H7 (cell line): ENCODE measurements at regions not wholly inside any gene's neighbourhood (a gene's known extent, or its start where the extent isn't known, plus 50 kb on each side); places are given as distances from the start of the nearest gene placed in this dataset.

ENCODE experiments used
- DNase-seq: peaks from one replicate; pipeline ENCODE4 v3.0.0; 2012
- H3K27me3 ChIP-seq: 2 replicates; pipeline ENCODE4 v1.6.0; 2011; ENCODE audit warnings: mild to moderate bottlenecking, low read length; ENCODE audit not compliant: control insufficient read depth, insufficient read depth
- H3K36me3 ChIP-seq: replicated peaks from 2 replicates; pipeline ENCODE4 v1.5.1; 2011; ENCODE audit warnings: low read length; ENCODE audit not compliant: control insufficient read depth, insufficient read depth
- H3K4me3 ChIP-seq: 2 replicates; pipeline ENCODE4 v1.5.1; 2011; ENCODE audit warnings: low read depth, mild to moderate bottlenecking, control low read depth, low read length, moderate library complexity; ENCODE audit not compliant: insufficient read depth

- Histone ChIP-seq H3K36me3 (no peaks in the 10 kb centered on the region), H3K4me3 (no peak overlapping the region), H3K27me3 (no peaks in the 10 kb centered on the region)
- no peak for DNase-seq
Observed at GRCh38 chr2:215849771-215850170, 163.6 kb downstream of the MREG start.

- DNase-seq: no peak
Observed at GRCh38 chr2:215848698-215849097, 164.7 kb downstream of the MREG start.

GRCh38 chr2:215848146-215848545 lies 165.2 kb downstream of the MREG start:
- Histone ChIP-seq H3K36me3 (no peaks in the 10 kb centered on the region), H3K27me3 (no peaks in the 10 kb centered on the region), H3K4me3 (no peak overlapping the region)
- DNase-seq: no peak

More at GRCh38 chr2:215848698-215849097, 164.7 kb downstream of the MREG start:
- Histone ChIP-seq H3K4me3 (no peak overlapping the region), H3K27me3 (no peaks in the 10 kb centered on the region), H3K36me3 (no peaks in the 10 kb centered on the region)

- no peaks in the 10 kb centered on the region for H3K36me3 ChIP-seq
- DNase-seq: no peak
- H3K27me3 ChIP-seq: no peaks in the 10 kb centered on the region
- no peak overlapping the region for H3K4me3 ChIP-seq
Observed at GRCh38 chr2:215847718-215848117, 165.6 kb downstream of the MREG start.

GRCh38 chr2:215847056-215847455 lies 166.3 kb downstream of the MREG start:
- H3K4me3 ChIP-seq: no peak overlapping the region
- no peak for DNase-seq
- H3K36me3 ChIP-seq: no peaks in the 10 kb centered on the region
- no peaks in the 10 kb centered on the region for H3K27me3 ChIP-seq

GRCh38 chr2:215845839-215846586 lies 167.3 kb downstream of the MREG start:
- no peaks in the 10 kb centered on the region for H3K27me3 ChIP-seq
- no peak overlapping the region for H3K4me3 ChIP-seq
- H3K36me3 ChIP-seq: no peaks in the 10 kb centered on the region
- no peak for DNase-seq

GRCh38 chr2:215843579-215843978 lies 169.8 kb downstream of the MREG start:
- Histone ChIP-seq H3K36me3 (no peaks in the 10 kb centered on the region), H3K27me3 (no peaks in the 10 kb centered on the region), H3K4me3 (no peak overlapping the region)
- DNase-seq: no peak

- Histone ChIP-seq H3K27me3 (no peaks in the 10 kb centered on the region), H3K4me3 (no peak overlapping the region), H3K36me3 (no peaks in the 10 kb centered on the region)
- no peak for DNase-seq
Observed at GRCh38 chr2:215841175-215841816, 172.1 kb downstream of the MREG start.

GRCh38 chr2:215839816-215840215 lies 173.5 kb downstream of the MREG start:
- DNase-seq: peak; percentile 45

GRCh38 chr2:215839309-215839708 lies 174.0 kb downstream of the MREG start:
- Histone ChIP-seq H3K27me3 (no peaks in the 10 kb centered on the region), H3K36me3 (no peaks in the 10 kb centered on the region)
- DNase-seq: no peak

More at GRCh38 chr2:215839816-215840215, 173.5 kb downstream of the MREG start:
- Histone ChIP-seq H3K4me3 (no peak overlapping the region), H3K36me3 (no peaks in the 10 kb centered on the region), H3K27me3 (no peaks in the 10 kb centered on the region)

GRCh38 chr2:215836881-215837280 lies 176.5 kb downstream of the MREG start:
- Histone ChIP-seq H3K36me3 (no peaks in the 10 kb centered on the region), H3K27me3 (no peaks in the 10 kb centered on the region), H3K4me3 (no peak overlapping the region)
- no peak for DNase-seq

More at GRCh38 chr2:215839309-215839708, 174.0 kb downstream of the MREG start:
- H3K4me3 ChIP-seq: no peak overlapping the region

- no peaks in the 10 kb centered on the region for H3K27me3 ChIP-seq
- DNase-seq: no peak
- H3K4me3 ChIP-seq: no peak overlapping the region
- no peaks in the 10 kb centered on the region for H3K36me3 ChIP-seq
Observed at GRCh38 chr2:215835657-215836056, 177.7 kb downstream of the MREG start.

- H3K27me3 ChIP-seq: no peaks in the 10 kb centered on the region
- no peak overlapping the region for H3K4me3 ChIP-seq
- no peak for DNase-seq
- H3K36me3 ChIP-seq: no peaks in the 10 kb centered on the region
Observed at GRCh38 chr2:215835231-215835630, 178.1 kb downstream of the MREG start.

GRCh38 chr2:215833531-215834162 lies 179.7 kb downstream of the MREG start:
- Histone ChIP-seq H3K27me3 (no peaks in the 10 kb centered on the region), H3K4me3 (no peak overlapping the region), H3K36me3 (no peaks in the 10 kb centered on the region)
- no peak for DNase-seq

- H3K27me3 ChIP-seq: no peaks in the 10 kb centered on the region
- no peaks in the 10 kb centered on the region for H3K36me3 ChIP-seq
- DNase-seq: no peak
- no peak overlapping the region for H3K4me3 ChIP-seq
Observed at GRCh38 chr2:215832791-215833190, 180.6 kb downstream of the MREG start.
